ENCODE measurements at regions not wholly inside any gene's neighbourhood (a gene's known extent, or its start where the extent isn't known, plus 50 kb on each side); places are given as distances from the start of the nearest gene placed in this dataset.
"Not testable (repeated sequence)": the region's sequence is repeated elsewhere in the genome, so short reads cannot be mapped to it uniquely, and the experiment has no call there.

- no peak for DNase-seq
Measured at GRCh38 chr7:88610942-88611341, 148.6 kb upstream of the ZNF804B start.

GRCh38 chr7:88600695-88601094, 158.8 kb upstream of the ZNF804B start:
- DNase-seq, result no peak

GRCh38 chr7:88599528-88599927, 160.0 kb upstream of the ZNF804B start:
- no peak for DNase-seq

GRCh38 chr7:88597941-88598425, 161.5 kb upstream of the ZNF804B start:
- DNase-seq, result no peak

GRCh38 chr7:88590963-88591362, 168.5 kb upstream of the ZNF804B start:
- no peak for DNase-seq

GRCh38 chr7:88589927-88590326, 169.6 kb upstream of the ZNF804B start:
- no peak for DNase-seq

GRCh38 chr7:88586890-88587289, 172.6 kb upstream of the ZNF804B start:
- DNase-seq, result no peak

GRCh38 chr7:88586219-88586618, 173.3 kb upstream of the ZNF804B start:
- no peak for DNase-seq

GRCh38 chr7:88576720-88577119, 182.8 kb upstream of the ZNF804B start:
- no peak for DNase-seq

- no peak for DNase-seq
Measured at GRCh38 chr7:88566162-88566729, 193.3 kb upstream of the ZNF804B start.

- no peak for DNase-seq
Measured at GRCh38 chr7:88565401-88565800, 194.1 kb upstream of the ZNF804B start.

GRCh38 chr7:88556441-88556840, 203.1 kb upstream of the ZNF804B start:
- not testable (repeated sequence) for DNase-seq

GRCh38 chr7:88554847-88555246, 204.7 kb upstream of the ZNF804B start:
- not testable (repeated sequence) for DNase-seq

GRCh38 chr7:88548399-88548798, 211.1 kb upstream of the ZNF804B start:
- no peak for DNase-seq

GRCh38 chr7:88546808-88547207, 212.7 kb upstream of the ZNF804B start:
- no peak for DNase-seq

- DNase-seq, result no peak
Measured at GRCh38 chr7:88545663-88546062, 213.8 kb upstream of the ZNF804B start.

- DNase-seq, result no peak
Measured at GRCh38 chr7:88540012-88540411, 219.5 kb upstream of the ZNF804B start.

- DNase-seq, result no peak
Measured at GRCh38 chr7:88539518-88539917, 220.0 kb upstream of the ZNF804B start.

GRCh38 chr7:88523645-88524044, 217.0 kb upstream of the STEAP4 start:
- DNase-seq, result no peak

GRCh38 chr7:88522771-88523293, 216.1 kb upstream of the STEAP4 start:
- DNase-seq, result no peak

- DNase-seq, result no peak
Measured at GRCh38 chr7:88516429-88516828, 209.7 kb upstream of the STEAP4 start.

GRCh38 chr7:88515301-88515700, 208.6 kb upstream of the STEAP4 start:
- DNase-seq, result no peak

- DNase-seq, result no peak
Measured at GRCh38 chr7:88509341-88509740, 202.6 kb upstream of the STEAP4 start.

- DNase-seq, result no peak
Measured at GRCh38 chr7:88500131-88500530, 193.4 kb upstream of the STEAP4 start.
